GM12878 (cell line): ENCODE measurements at regions not wholly inside any gene's neighbourhood (a gene's known extent, or its start where the extent isn't known, plus 50 kb on each side); places are given as distances from the start of the nearest gene placed in this dataset.

Experiments used
- ATAC-seq: fragments of 200-7000 bp; cut with Tn5 transposase; 3 replicates; pipeline ENCODE4 v1.9.1; 2020; ENCODE audit warnings: mild to moderate bottlenecking, moderate library complexity
- BruUV-seq: library from RNA; stranded (reverse); fragments of 400-500 nt; replicated peaks from 2 replicates; lab custom pipeline; 2021; lab: Mats Ljungman, UMichigan
- CTCF ChIA-PET: fragments of 300-600 bp; sonication (Branson Sonifier 250); formaldehyde crosslinking; extraction: SDS; loops from one replicate; lab custom pipeline; 2021; ENCODE audit warnings: inconsistent platforms; lab: Yijun Ruan, JAX
- POLR2A ChIA-PET: fragments of 350-600 bp; formaldehyde crosslinking; extraction: SDS; loops from one replicate; lab custom pipeline; 2021; ENCODE audit warnings: inconsistent platforms; lab: Charles Lee
- RAD21 ChIA-PET: fragments of 300-600 bp; sonication (Branson Sonifier 250); formaldehyde crosslinking; loops from one replicate; lab custom pipeline; 2023; ENCODE audit warnings: antibody characterized with exemption; ENCODE audit not compliant: unreplicated experiment; lab: Charles Lee
- SMC1A ChIA-PET: fragments of 300-600 bp; sonication (Branson Sonifier 250); formaldehyde crosslinking; loops from one replicate; lab custom pipeline; 2023; ENCODE audit not compliant: unreplicated experiment, uncharacterized antibody; lab: Charles Lee
- DNase-seq: peaks from one replicate; pipeline ENCODE4 v3.0.0-alpha.2; 2011; ENCODE audit warnings: low read depth, low spot score
- FAIRE-seq: peaks from 3 replicates; lab custom pipeline; 2011; peaks lifted over from hg19 to GRCh38; lab: Jason Lieb, UNC
- H2AFZ ChIP-seq: 2 replicates; pipeline ENCODE4 v1.6.0; 2011; ENCODE audit warnings: low read depth, low read length, control low read depth; ENCODE audit not compliant: control insufficient read depth
- H3K27ac ChIP-seq: 2 replicates; pipeline ENCODE4 v1.5.1; 2011; ENCODE audit warnings: control low read depth; ENCODE audit not compliant: control insufficient read depth, insufficient read depth
- H3K27me3 ChIP-seq, 2 experiments: replicated peaks in 1 of 2; 2 replicates each; pipeline versions ENCODE4 v1.6.0 to v1.6.1; 2011; ENCODE audit warnings: low read length in 1 of 2; ENCODE audit not compliant: control insufficient read depth in 2 of 2, insufficient read depth in 2 of 2
- H3K36me3 ChIP-seq, 2 experiments: 2 replicates each; pipeline ENCODE4 v1.5.1; 2011; ENCODE audit warnings: low read length in 1 of 2; ENCODE audit not compliant: control insufficient read depth in 2 of 2, insufficient read depth in 2 of 2
- H3K4me1 ChIP-seq: 2 replicates; pipeline ENCODE4 v1.6.1; 2011; ENCODE audit warnings: mild to moderate bottlenecking, low read length, moderate library complexity, mixed read lengths; ENCODE audit not compliant: control insufficient read depth, insufficient read depth
- H3K4me2 ChIP-seq: 2 replicates; pipeline ENCODE4 v1.6.0; 2011; ENCODE audit warnings: control low read depth; ENCODE audit not compliant: control insufficient read depth, insufficient read depth
- H3K4me3 ChIP-seq: fragments of 200-600 bp; sonication (generic); 2 replicates; pipeline ENCODE4 v1.5.1; 2016
- H3K79me2 ChIP-seq: 2 replicates; pipeline ENCODE4 v1.6.0; 2011; ENCODE audit warnings: low read length; ENCODE audit not compliant: control insufficient read depth, insufficient read depth
- H3K9ac ChIP-seq: 2 replicates; pipeline ENCODE4 v1.8.0; 2011; ENCODE audit warnings: low read length, control low read depth, mixed read lengths; ENCODE audit not compliant: control insufficient read depth, insufficient read depth
- H3K9me3 ChIP-seq: replicated peaks from 3 replicates; pipeline ENCODE4 v1.5.1; 2011; ENCODE audit warnings: mild to moderate bottlenecking, low read length; ENCODE audit not compliant: control insufficient read depth, insufficient read depth
- H4K20me1 ChIP-seq: 2 replicates; pipeline ENCODE4 v1.6.0; 2011; ENCODE audit not compliant: control insufficient read depth, insufficient read depth
- ATF7 ChIP-seq: fragments of 450-650 bp; IDR thresholded peaks from 2 replicates; pipeline ENCODE4 v1.6.1; 2016; ENCODE audit warnings: low read depth, mild to moderate bottlenecking
- FOXM1 ChIP-seq: IDR thresholded peaks from 2 replicates; pipeline ENCODE4 v1.6.1; 2012; ENCODE audit warnings: low read depth, mild to moderate bottlenecking, inconsistent platforms, low read length, moderate library complexity
- JUNB ChIP-seq: IDR thresholded peaks from 2 replicates; pipeline ENCODE4 v1.6.1; 2016; ENCODE audit warnings: antibody characterized with exemption, mild to moderate bottlenecking
- MEF2A ChIP-seq: IDR thresholded peaks from 2 replicates; pipeline ENCODE4 v1.6.1; 2011; ENCODE audit warnings: low read depth, mild to moderate bottlenecking, low read length, moderate library complexity; ENCODE audit not compliant: insufficient read depth
- NFYA ChIP-seq: IDR thresholded peaks from 2 replicates; pipeline ENCODE4 v1.6.1; 2011; ENCODE audit warnings: low read depth, mild to moderate bottlenecking, low read length, improper control_type of control experiment, borderline replicate concordance
- RB1 ChIP-seq: fragments of 450-650 bp; formaldehyde crosslinking; IDR thresholded peaks from 2 replicates; pipeline ENCODE4 v1.6.1; 2017; ENCODE audit warnings: mild to moderate bottlenecking, borderline replicate concordance
- RELA ChIP-seq: fragments of 450-650 bp; IDR thresholded peaks from 2 replicates; pipeline ENCODE4 v1.8.0; 2014; ENCODE audit warnings: borderline replicate concordance; ENCODE audit not compliant: partially characterized antibody
- TCF3 ChIP-seq: IDR thresholded peaks from 2 replicates; pipeline ENCODE4 v1.6.1; 2012; ENCODE audit warnings: low read depth, mild to moderate bottlenecking, low read length, borderline replicate concordance; ENCODE audit not compliant: insufficient read depth
- ZBED1 ChIP-seq: IDR thresholded peaks from 2 replicates; pipeline ENCODE4 v1.6.1; 2016; ENCODE audit warnings: borderline replicate concordance
- ZBTB11 ChIP-seq: fragments of 450-650 bp; formaldehyde crosslinking; IDR thresholded peaks from 2 replicates; pipeline ENCODE4 v1.5.0; 2022; ENCODE audit warnings: mild to moderate bottlenecking, missing genetic modification characterization
- ZBTB33 ChIP-seq: fragments of 450-650 bp; IDR thresholded peaks from 2 replicates; pipeline ENCODE4 v1.6.1; 2017; ENCODE audit warnings: mild to moderate bottlenecking
- ZSCAN29 ChIP-seq: fragments of 450-650 bp; IDR thresholded peaks from 2 replicates; pipeline ENCODE4 v1.6.1; 2017; ENCODE audit warnings: mild to moderate bottlenecking, moderate library complexity
- ZZZ3 ChIP-seq: IDR thresholded peaks from 2 replicates; pipeline ENCODE4 v1.6.1; 2011; ENCODE audit warnings: low read depth; ENCODE audit not compliant: control insufficient read depth, insufficient read length
- WGBS: methylation state at CpG from one replicate; pipeline ENCODE4 v1.1.6; 2016; ENCODE audit warnings: low lambda C conversion rate; ENCODE audit not compliant: insufficient replicate concordance, insufficient coverage; ENCODE audit errors: missing lambda C conversion rate; 5-methylcytosine and 5-hydroxymethylcytosine counted together
- in situ Hi-C: fragments of 300-500 bp; cut with MboI; formaldehyde crosslinking; loops from 9 replicates; pipeline ENCODE4 v1.14.3; 2018; ENCODE audit warnings: mixed read lengths
- intact Hi-C: fragments of 100-400 bp; cut with micrococcal nuclease; formaldehyde crosslinking; loops from one replicate; pipeline ENCODE4 v1.14.2; 2022; ENCODE audit not compliant: unreplicated experiment
- TF ChIP-seq, protein P1 (sequence below): IDR thresholded peaks from 2 replicates; pipeline ENCODE4 v1.6.1; 2011; ENCODE audit warnings: borderline replicate concordance, low read depth, mild to moderate bottlenecking, moderate library complexity, mixed read lengths, low read length; ENCODE audit not compliant: insufficient read depth; ENCODE audit errors: extremely low read length
- TF ChIP-seq, protein P2 (sequence below): fragments of 450-650 bp; IDR thresholded peaks from 2 replicates; pipeline ENCODE4 v1.6.1; 2016; ENCODE audit warnings: mild to moderate bottlenecking

GRCh38 chr9:38211002-38211401 lies 142.0 kb upstream of the SHB start:
- 47% methylated on average over 1 of the region's 1 CpG for WGBS
- H3K4me2 ChIP-seq, result no peak overlapping the region
- no peaks in the 10 kb centered on the region for H3K79me2 ChIP-seq
- H4K20me1 ChIP-seq, result no peaks in the 10 kb centered on the region
- ChIA-PET RAD21 (interaction anchor here (1.4 kb wide), 1 partner anchor 11 kb away, joined by 5 read pairs; no protein-coding TSS in a partner anchor), POLR2A (interaction anchor here (1.0 kb wide), 1 partner anchor 17 kb away, joined by 3 read pairs; no protein-coding TSS in a partner anchor), SMC1A (interaction anchor here (0.6 to 2.6 kb wide), 7 partner anchors 11 to 853 kb away, joined by 3 to 9 read pairs (median 3); no protein-coding TSS in a partner anchor), CTCF (no interaction called here)
- no peak overlapping the region for H3K9ac ChIP-seq
- no TSS peak for BruUV-seq
- H2AFZ ChIP-seq, result no peak overlapping the region
- H3K27ac ChIP-seq, result no peak overlapping the region
- no peak for FAIRE-seq
- intact Hi-C loops, result no loop called here
- in situ Hi-C loops, result no loop called here
- H3K4me1 ChIP-seq, result no peaks in the 10 kb centered on the region
- ATAC-seq, result no peak
- TF ChIP-seq ZZZ3 (no peak), ATF7 (no peak), ZBTB33 (no peak), NFYA (no peak), ZBTB11 (CRISPR knock-in tag) (no peak), MEF2A (no peak), FOXM1 (no peak), TCF3 (no peak), RELA (no peak), ZBED1 (no peak), ZSCAN29 (no peak), JUNB (no peak), RB1 (no peak)
- TF ChIP-seq, protein P1, sequence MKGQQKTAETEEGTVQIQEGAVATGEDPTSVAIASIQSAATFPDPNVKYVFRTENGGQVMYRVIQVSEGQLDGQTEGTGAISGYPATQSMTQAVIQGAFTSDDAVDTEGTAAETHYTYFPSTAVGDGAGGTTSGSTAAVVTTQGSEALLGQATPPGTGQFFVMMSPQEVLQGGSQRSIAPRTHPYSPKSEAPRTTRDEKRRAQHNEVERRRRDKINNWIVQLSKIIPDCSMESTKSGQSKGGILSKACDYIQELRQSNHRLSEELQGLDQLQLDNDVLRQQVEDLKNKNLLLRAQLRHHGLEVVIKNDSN, result no peak
- TF ChIP-seq, protein P2, sequence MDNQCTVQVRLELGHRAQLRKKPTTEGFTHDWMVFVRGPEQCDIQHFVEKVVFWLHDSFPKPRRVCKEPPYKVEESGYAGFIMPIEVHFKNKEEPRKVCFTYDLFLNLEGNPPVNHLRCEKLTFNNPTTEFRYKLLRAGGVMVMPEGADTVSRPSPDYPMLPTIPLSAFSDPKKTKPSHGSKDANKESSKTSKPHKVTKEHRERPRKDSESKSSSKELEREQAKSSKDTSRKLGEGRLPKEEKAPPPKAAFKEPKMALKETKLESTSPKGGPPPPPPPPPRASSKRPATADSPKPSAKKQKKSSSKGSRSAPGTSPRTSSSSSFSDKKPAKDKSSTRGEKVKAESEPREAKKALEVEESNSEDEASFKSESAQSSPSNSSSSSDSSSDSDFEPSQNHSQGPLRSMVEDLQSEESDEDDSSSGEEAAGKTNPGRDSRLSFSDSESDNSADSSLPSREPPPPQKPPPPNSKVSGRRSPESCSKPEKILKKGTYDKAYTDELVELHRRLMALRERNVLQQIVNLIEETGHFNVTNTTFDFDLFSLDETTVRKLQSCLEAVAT, result no peak
- no peak for DNase-seq
- no peaks in the 10 kb centered on the region for H3K36me3 ChIP-seq
- H3K27me3 ChIP-seq, result no peaks in the 10 kb centered on the region
- no peak overlapping the region for H3K4me3 ChIP-seq
- H3K9me3 ChIP-seq, result no peaks in the 10 kb centered on the region; the same call in 2 of the 3 replicates
